Stimulated activated naive CD4-positive, alpha-beta T cell (primary cell): ENCODE measurements at regions not wholly inside any gene's neighbourhood (a gene's known extent, or its start where the extent isn't known, plus 50 kb on each side); places are given as distances from the start of the nearest gene placed in this dataset.

Source experiments
- DNase-seq, 6 experiments: peaks; one replicate each; lab custom pipeline; 2025; lab: John Stamatoyannopoulos, UW

- DNase-seq, result no peak
These were observed 139.6 kb upstream of the FAM20A start for GRCh38 chr17:68740555-68741447.

- no peak for DNase-seq
These were observed 136.7 kb upstream of the FAM20A start for GRCh38 chr17:68737761-68738443.

- DNase-seq, result no peak
These were observed 133.8 kb upstream of the FAM20A start for GRCh38 chr17:68734931-68735330.

- no peak for DNase-seq
These were observed 133.2 kb upstream of the FAM20A start for GRCh38 chr17:68734187-68734900.

- no peak for DNase-seq
These were observed 132.3 kb upstream of the FAM20A start for GRCh38 chr17:68733241-68734176.

GRCh38 chr17:68732301-68732749, 131.2 kb upstream of the FAM20A start:
- DNase-seq, result no peak

GRCh38 chr17:68731465-68731864, 130.3 kb upstream of the FAM20A start:
- no peak for DNase-seq

- DNase-seq, result no peak
These were observed 118.3 kb upstream of the FAM20A start for GRCh38 chr17:68719431-68719830.

- DNase-seq, result no peak
These were observed 117.8 kb upstream of the FAM20A start for GRCh38 chr17:68718926-68719325.

- DNase-seq, result no peak
These were observed 117.3 kb upstream of the FAM20A start for GRCh38 chr17:68718465-68718864.

- no peak for DNase-seq
These were observed 113.5 kb upstream of the FAM20A start for GRCh38 chr17:68714676-68715075.

GRCh38 chr17:68711858-68712257, 110.7 kb upstream of the FAM20A start:
- no peak for DNase-seq

- DNase-seq, result no peak
These were observed 109.8 kb upstream of the FAM20A start for GRCh38 chr17:68710976-68711375.

- DNase-seq, result no peak
These were observed 109.0 kb upstream of the FAM20A start for GRCh38 chr17:68710035-68710780.

GRCh38 chr17:68709461-68709860, 108.3 kb upstream of the FAM20A start:
- no peak for DNase-seq

- DNase-seq, result no peak
These were observed 105.9 kb upstream of the FAM20A start for GRCh38 chr17:68707031-68707430.

GRCh38 chr17:68706356-68706920, 105.3 kb upstream of the FAM20A start:
- DNase-seq, result no peak

- no peak for DNase-seq
These were observed 104.5 kb upstream of the FAM20A start for GRCh38 chr17:68705714-68706076.

GRCh38 chr17:68704871-68705713, 103.9 kb upstream of the FAM20A start:
- DNase-seq, result no peak

GRCh38 chr17:68701046-68701445, 99.9 kb upstream of the FAM20A start:
- no peak for DNase-seq
